Mesothelial cell of epicardium (in vitro differentiated cells): ENCODE measurements at regions not wholly inside any gene's neighbourhood (a gene's known extent, or its start where the extent isn't known, plus 50 kb on each side); places are given as distances from the start of the nearest gene placed in this dataset.
A peak's percentile ranks its signal among the peaks of the same experiment; 100 is the strongest.

Source experiments
- DNase-seq, 2 experiments: peaks; one replicate each; pipeline ENCODE4 v3.0.0; 2021; ENCODE audit warnings: low spot score in 2 of 2; ENCODE audit not compliant: unreplicated experiment in 2 of 2
- H3K27ac Mint-ChIP-seq: 2 replicates; pipeline ENCODE4 v1.8.0; 2021; ENCODE audit warnings: mixed read lengths
- H3K27me3 Mint-ChIP-seq: 2 replicates; pipeline ENCODE4 v1.8.0; 2021; ENCODE audit warnings: low read depth, mixed read lengths
- H3K36me3 Mint-ChIP-seq: 2 replicates; pipeline ENCODE4 v1.8.0; 2021; ENCODE audit warnings: mixed read lengths
- H3K4me1 Mint-ChIP-seq: 2 replicates; pipeline ENCODE4 v1.8.0; 2021; ENCODE audit warnings: mixed read lengths
- H3K4me3 Mint-ChIP-seq: 2 replicates; pipeline ENCODE4 v1.8.0; 2021; ENCODE audit warnings: mild to moderate bottlenecking, moderate library complexity, mixed read lengths
- H3K9me3 Mint-ChIP-seq: 2 replicates; pipeline ENCODE4 v1.8.0; 2021; ENCODE audit warnings: mixed read lengths
- CTCF ChIP-seq: fragments of 200-600 bp; sonication (generic); IDR thresholded peaks from one replicate; pipeline ENCODE4 v1.5.0; 2021; ENCODE audit warnings: antibody characterized with exemption; ENCODE audit not compliant: unreplicated experiment

GRCh38 chr16:54843424-54843750 lies 87.3 kb upstream of the IRX5 start:
- no peak for TF ChIP-seq CTCF
- no peak overlapping the region for H3K4me3 Mint-ChIP-seq
- peaks cover 16% of the 10 kb centered on the region for H3K36me3 Mint-ChIP-seq
- no peak for DNase-seq
- no peak overlapping the region for H3K27ac Mint-ChIP-seq
- peaks cover 33% of the 10 kb centered on the region for H3K9me3 Mint-ChIP-seq
- peaks cover 20% of the 10 kb centered on the region for H3K4me1 Mint-ChIP-seq
- no peaks in the 10 kb centered on the region for H3K27me3 Mint-ChIP-seq

GRCh38 chr16:54842743-54843423 lies 87.8 kb upstream of the IRX5 start:
- Mint-ChIP-seq H3K4me3 (no peak overlapping the region), H3K27me3 (no peaks in the 10 kb centered on the region), H3K4me1 (peaks cover 25% of the 10 kb centered on the region), H3K27ac (no peak overlapping the region), H3K9me3 (peaks cover 33% of the 10 kb centered on the region), H3K36me3 (peaks cover 16% of the 10 kb centered on the region)
- no peak for TF ChIP-seq CTCF
- no peak for DNase-seq

GRCh38 chr16:54829691-54830090 lies 101.0 kb upstream of the IRX5 start:
- H3K36me3 Mint-ChIP-seq: peaks cover 13% of the 10 kb centered on the region
- no peak overlapping the region for H3K27ac Mint-ChIP-seq
- no peak overlapping the region for H3K4me3 Mint-ChIP-seq
- TF ChIP-seq CTCF: no peak
- no peaks in the 10 kb centered on the region for H3K4me1 Mint-ChIP-seq
- H3K9me3 Mint-ChIP-seq: peaks cover 54% of the 10 kb centered on the region
- DNase-seq: no peak
- peaks cover 3% of the 10 kb centered on the region for H3K27me3 Mint-ChIP-seq

GRCh38 chr16:54822892-54823291 lies 107.8 kb upstream of the IRX5 start:
- Mint-ChIP-seq H3K27me3 (peaks cover 3% of the 10 kb centered on the region), H3K4me3 (no peak overlapping the region), H3K27ac (peak overlapping the region; percentile 78), H3K36me3 (peaks cover 6% of the 10 kb centered on the region), H3K4me1 (peaks cover 29% of the 10 kb centered on the region), H3K9me3 (peaks cover 23% of the 10 kb centered on the region)
- DNase-seq: no peak
- TF ChIP-seq CTCF: no peak

- peaks cover 33% of the 10 kb centered on the region for H3K4me1 Mint-ChIP-seq
- DNase-seq: no peak
- TF ChIP-seq CTCF: no peak
- peaks cover 6% of the 10 kb centered on the region for H3K36me3 Mint-ChIP-seq
- peaks cover 19% of the 10 kb centered on the region for H3K9me3 Mint-ChIP-seq
- H3K27me3 Mint-ChIP-seq: peaks cover 3% of the 10 kb centered on the region
- no peak overlapping the region for H3K4me3 Mint-ChIP-seq
- peak overlapping the region; percentile 78 for H3K27ac Mint-ChIP-seq
These were observed 108.2 kb upstream of the IRX5 start for GRCh38 chr16:54822492-54822891.

- no peak for DNase-seq
- Mint-ChIP-seq H3K36me3 (no peaks in the 10 kb centered on the region), H3K27ac (peak overlapping the region; percentile 10), H3K4me3 (no peak overlapping the region), H3K9me3 (peaks cover 12% of the 10 kb centered on the region), H3K4me1 (peaks cover 39% of the 10 kb centered on the region), H3K27me3 (no peaks in the 10 kb centered on the region)
- no peak for TF ChIP-seq CTCF
These were observed 108.9 kb upstream of the IRX5 start for GRCh38 chr16:54821731-54822130.
